UCSD-AML1 (cell line): ENCODE measurements at regions not wholly inside any gene's neighbourhood (a gene's known extent, or its start where the extent isn't known, plus 50 kb on each side); places are given as distances from the start of the nearest gene placed in this dataset.
"Not testable (repeated sequence)": the region's sequence is repeated elsewhere in the genome, so short reads cannot be mapped to it uniquely, and the experiment has no call there.

ENCODE experiments used
- DNase-seq: peaks from one replicate; lab custom pipeline; 2025; ENCODE audit not compliant: unreplicated experiment; lab: John Stamatoyannopoulos, UW

DNA sequence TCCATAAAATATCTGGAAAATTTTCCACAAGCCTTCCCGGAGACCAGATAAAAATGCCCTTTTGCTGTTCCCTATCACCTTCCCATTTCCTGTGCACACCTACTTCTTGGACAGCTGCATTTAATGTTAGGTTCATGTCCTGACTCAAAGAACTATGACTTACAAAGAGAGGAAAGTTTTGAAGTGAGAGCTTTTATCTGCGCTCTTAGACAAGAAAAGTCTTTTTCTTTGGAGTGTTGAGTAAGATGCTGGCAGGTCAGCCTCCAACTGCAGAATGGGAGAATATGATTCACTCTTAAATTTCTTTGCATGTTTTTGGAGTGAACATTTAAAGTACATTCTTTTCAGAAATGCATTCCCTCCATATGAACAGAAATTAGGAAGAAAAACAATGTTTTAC, 147.3 kb upstream of the DPH6 start:
- DNase-seq, result no peak

DNA sequence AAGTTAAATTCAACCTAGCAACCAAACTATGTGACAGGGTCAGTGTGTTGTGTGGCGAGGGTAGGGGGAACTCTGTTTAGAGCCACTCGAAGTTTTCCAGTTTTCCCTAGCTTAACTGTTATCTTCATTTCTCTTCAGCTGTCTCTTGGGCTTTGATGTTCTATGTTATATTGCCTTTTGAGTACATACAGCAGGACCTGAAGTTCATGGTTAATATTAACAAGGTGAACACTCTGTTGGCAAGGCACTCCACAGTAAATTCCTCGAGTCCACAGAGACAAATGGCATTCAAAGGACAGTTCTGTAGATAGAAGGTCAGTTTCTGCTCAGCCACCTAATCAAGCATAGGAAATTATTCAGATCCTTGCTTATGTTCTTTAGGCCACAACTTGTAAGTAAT, 147.9 kb upstream of the DPH6 start:
- DNase-seq, result no peak

DNA sequence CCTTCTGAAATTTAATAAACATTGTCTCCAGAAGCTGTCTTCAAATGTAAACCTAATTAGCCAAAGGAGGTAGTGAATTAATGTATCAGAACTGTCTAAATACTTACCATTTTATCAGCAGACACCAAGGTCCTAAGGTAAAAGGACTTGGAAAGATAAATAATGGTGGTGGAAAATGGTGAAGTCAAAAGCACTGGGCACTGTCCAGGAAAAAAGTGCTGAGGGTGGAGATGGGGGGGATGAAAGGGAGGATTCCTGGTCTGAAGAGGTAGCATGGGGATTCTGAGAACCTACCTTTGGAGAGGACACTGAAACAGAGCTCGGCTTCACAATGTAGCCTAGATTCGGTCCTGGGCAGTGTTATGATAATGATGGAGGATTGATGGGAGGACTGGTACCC, 149.0 kb upstream of the DPH6 start:
- DNase-seq, result no peak

DNA sequence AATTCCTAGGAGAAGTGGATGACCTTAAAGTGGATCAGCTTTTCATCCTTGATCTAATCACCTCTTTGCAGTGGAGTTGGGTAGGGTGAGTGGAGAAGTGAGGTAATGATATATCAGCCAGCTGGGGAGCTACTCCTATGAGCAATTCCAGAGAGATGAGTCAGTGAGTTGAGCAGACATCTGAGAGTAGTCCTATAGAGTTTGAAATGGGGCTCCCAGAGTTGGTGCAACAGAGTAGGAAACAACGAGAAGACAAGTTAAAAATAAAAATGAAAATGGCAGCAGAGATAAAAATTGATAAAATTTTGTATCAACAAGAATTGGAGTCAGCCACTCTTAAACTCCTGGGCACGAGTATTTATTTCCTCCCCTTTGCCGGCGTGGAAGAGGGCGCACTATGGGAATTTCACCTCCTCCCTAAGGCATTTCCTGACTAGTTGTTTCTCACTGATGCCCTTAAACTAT, 150.8 kb upstream of the DPH6 start:
- DNase-seq, result no peak

DNA sequence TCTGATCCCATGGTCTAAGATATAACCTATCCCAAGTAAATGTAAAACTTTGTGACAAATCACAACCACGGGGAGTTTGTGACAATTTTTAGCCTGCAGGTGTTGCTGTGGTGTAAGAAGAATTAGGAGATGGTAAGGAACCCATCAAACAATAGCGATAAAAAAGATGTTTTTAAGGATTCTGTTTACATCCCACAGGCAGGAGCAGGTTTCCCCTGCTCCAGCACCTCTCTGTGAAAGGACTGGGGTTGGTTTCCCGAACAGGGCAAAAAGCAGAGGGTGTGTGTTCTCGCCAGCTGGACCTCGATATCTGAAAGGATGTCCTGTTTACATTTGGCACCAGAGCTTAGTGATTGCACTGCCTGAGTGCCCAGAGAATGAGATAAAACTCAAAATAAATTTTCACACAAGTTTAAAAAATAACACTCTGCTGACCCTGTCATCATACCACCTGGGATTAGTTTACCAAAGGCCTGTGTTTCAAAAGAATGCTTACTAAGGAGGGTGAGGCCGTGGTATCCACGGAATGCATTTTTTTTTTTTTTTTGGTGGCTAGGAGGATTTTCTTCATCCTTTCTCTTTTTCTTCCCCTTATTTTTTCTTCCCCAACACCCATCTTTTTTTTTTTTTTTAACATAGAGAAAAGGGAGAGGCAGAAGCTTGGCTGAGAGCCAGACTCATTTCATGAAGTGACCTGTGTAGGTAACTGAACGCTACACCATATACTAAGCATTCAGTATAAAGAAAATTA, 151.8 kb upstream of the DPH6 start:
- peak; percentile 13 for DNase-seq

DNA sequence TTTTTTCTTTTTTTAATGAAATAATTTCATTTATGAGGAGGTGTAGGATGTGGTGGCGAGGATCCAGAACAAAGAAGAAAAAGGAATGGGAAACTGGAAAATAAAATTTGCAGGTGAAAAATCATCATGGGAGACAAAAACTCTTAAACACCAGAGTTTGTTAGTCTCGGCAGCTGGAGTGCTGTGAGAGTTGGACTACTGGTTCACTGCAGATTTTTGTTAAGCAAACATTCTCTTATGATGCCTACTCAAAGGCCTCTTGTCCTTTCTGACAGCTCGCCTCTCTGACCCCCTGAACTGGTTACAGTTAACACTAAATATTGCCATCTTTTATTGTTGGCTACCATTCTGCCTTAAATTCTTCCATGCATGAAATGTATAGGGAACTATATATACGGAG, 152.4 kb upstream of the DPH6 start:
- DNase-seq, result no peak

DNA sequence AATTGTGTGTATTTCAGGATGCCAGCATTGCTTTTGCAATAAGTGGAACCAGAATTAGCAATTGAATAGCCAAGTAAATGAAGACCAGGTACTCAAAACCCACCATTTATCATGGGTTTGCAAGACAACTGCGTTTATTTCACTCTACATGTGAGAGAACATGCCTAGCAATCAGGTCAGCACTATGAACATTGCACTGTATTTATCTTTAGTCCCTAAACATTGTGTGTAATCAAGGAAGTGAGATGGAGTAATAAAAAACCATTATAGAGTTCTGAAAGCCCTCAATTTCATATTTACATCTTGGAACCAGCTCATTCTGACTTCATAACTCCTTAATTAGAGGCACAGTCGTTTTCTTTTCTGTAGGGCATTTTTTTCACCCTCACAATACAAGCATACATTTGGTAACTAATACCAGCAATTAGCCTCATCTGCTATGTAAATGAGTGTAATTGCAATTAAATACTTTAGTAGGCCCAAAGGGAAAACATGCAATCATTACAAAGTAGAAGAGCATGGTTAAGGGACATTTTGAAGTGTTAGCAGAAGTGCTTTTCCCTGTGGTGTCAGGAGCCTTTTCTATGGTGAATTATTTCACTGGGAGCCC, 153.1 kb upstream of the DPH6 start:
- no peak for DNase-seq

DNA sequence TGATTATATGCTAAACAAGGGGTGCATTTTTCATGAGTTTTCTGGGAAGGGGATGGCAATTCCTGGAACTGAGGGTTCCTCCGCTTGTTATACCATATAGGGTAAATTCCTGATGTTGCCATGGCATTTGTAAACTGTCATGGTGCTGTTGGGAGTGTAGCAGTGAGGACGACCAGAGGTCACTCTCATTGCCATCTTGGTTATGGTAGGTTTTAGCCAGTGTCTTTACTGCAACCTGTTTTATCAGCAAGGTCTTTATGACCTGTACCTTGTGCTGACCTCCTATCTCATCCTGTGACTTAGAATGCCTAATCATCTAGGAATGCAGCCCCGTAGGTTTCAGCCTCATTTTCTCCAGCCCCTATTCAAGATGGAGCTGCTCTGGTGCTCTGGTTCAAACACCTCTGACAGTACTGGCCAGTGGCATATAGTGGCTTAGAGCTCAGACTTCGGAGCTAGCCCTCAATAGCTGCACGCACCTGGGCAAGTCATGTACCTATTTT, 154.2 kb upstream of the DPH6 start:
- not testable (repeated sequence) for DNase-seq

DNA sequence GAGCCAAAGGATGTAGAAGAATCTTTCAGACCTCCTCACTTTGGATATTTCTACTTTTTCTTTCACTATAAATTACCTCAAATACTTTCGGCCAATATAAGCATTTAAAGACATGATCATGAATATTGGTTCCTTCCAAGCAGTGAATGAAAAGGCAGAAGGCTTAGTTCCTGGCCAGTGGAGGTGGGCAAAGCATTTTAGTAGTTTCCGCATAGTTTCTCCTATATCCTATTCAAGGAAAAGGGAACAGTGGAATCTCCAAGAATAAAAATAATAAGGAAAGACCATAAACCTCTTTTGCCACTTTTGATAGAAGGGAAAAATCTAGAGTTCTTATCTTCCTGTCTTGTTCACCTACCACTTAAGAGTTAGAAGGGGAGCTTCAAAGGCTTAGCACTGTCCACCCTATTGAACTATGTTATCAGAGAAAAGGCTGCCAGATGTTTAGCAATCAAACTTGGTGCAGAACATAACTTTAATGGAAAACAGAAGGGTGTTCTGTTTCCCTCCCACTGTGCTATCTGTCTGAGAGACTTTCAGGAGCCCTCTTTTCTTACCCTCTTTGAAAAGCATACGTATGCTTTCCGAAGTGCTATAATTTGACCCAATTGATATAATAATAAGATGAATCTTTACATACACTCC, 155.6 kb upstream of the DPH6 start:
- no peak for DNase-seq

DNA sequence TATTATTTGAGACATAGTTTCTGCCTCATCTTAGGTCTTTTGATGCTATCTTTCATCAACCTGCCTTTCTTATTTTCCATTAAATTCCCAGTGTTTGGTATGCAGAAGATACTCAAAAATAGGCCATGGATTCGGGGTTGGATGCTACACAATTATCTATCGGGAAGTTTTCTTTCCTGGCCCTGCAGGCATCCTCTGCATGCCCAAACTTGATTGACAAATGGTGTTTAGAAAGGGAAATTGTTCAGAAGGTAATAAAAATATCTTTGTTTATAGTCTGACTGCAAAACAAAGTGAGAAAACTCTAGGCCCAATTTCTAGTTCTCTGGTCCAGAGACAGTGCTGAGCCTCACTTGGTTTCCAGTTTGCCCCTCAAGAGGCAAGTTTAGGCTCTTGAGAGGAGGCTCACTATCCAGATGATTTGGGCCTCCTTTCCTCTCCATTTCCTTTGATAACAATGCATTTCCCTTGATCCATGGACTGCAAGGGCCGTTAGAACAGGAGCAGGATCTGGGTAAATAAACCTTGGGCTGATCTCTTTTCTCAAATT, 157.1 kb upstream of the DPH6 start:
- no peak for DNase-seq

DNA sequence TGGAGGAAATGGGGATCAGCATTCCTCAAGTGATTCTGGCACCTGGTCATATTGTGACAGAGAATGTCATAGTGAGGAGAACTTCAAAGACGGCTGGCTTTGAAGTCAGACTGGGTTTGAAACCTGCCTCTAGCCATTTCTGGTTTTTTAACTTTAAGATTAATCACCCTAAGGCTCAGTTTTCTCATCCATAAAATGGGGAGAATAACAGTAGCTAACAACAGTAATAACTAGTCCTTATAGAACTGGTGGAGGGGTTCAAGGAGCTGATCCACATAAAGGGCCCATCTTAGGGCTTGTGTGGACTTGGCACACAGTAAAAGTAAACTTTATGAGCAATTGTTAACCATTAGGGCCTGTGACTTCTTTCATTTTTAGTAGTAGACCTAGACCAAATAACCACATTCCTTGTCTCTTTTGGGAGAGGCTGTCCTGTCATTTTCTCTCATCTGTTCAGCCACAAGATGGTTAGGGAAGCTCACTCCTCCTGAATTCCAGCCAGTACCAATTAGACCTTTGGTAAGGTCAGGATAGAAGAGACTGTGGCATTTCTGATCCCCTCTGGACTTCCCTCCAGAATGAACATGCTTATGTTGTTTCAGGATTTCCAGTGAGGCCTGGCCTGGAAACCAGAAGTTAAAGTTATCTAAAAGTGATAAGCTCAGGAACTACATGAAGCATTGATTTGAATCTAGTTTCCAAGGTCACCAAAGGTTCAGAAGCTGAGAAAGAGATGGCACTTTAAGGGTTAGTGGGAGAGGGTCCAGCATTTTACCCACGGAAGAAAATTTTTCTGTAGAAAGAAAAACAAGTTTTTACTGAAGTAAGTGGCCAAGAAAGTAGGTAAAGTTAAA, 159.3 kb upstream of the DPH6 start:
- DNase-seq, result no peak

DNA sequence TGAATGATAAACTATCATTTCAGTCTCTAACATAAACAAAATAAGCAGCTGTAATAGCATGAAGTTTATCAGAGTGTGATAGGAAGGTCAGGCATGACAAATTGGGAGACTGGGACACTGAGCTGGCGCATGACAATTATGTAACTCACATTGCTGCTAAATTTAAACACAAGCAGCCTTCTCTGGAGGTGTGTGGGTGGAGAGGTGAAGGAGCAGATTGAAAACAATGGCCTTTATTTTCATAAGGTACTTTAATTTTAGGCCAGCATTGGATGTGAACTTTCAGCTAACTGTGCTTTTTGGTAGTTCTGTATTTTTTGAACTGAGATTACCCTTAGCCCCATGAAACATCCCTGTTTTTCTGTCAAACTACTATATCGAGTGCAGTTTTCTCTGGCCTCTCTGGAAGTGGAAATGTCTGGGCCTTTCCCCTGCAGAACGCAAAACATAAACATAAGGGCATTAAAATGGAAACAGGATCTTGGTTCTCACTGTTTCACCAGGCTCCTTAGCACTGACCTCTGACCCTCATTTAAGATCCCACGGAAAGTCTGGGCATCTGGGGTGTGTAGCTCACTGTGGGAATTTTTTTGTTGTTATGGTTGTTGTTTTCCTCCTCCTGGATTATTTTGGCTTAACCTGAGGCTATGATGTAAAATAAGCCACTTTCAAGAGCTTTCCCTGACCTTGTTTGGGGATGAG, 160.1 kb upstream of the DPH6 start:
- no peak for DNase-seq

DNA sequence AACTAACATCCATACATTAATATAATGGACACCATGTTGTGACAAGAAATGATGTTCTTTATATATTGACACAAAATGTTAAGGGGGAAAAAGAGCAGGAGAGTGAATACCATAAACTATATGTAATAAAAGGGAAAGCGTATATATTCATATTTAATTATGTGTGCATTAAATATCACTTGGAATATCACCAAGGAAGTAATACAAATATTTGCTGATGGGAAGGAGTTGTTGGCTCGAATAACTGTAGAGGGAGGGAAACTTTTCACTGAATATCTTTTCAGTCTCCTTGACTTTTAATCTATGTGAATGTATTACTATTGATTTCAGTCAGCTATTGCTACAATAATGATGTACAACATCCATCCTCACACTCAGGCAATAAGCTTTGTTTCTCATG, 167.0 kb upstream of the DPH6 start:
- no peak for DNase-seq

DNA sequence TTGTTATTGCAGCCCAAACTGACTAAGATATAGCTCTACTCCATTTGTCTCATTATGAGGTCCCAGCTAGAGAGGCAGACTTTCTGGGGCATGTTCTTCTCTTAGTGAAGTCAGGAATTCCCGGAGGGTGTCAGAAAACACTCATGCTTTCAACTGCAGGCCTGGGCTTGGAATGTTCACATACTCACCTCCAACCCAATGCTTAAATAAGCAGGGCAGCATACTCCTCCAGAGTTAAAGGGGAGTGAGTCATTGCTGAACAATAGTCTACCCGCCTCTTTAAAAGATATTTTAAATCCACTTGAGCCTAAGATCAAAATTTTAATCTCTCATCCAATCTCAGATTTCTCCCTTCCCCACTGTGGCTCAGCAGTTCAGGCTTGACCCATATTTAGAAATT, 167.8 kb upstream of the DPH6 start:
- DNase-seq, result no peak

DNA sequence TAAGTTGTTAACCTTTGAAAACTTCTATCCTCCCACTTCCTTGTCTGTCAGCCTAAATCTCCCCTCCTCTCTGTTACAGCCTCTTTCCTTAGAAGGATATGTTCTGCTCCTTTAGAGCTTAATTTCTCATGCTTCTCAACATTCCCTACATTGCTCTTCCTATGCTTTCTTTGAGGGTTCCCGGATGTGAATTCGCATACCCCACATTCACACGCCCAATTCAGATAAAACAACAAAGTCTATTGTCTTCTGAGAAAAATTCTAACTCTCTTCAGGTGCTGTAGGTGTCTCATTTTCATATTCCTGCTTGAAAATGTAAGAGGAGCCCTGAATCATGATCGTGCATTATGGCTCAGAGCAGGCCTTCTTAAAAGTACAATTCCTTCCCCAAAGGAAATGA, 171.8 kb upstream of the DPH6 start:
- no peak for DNase-seq

DNA sequence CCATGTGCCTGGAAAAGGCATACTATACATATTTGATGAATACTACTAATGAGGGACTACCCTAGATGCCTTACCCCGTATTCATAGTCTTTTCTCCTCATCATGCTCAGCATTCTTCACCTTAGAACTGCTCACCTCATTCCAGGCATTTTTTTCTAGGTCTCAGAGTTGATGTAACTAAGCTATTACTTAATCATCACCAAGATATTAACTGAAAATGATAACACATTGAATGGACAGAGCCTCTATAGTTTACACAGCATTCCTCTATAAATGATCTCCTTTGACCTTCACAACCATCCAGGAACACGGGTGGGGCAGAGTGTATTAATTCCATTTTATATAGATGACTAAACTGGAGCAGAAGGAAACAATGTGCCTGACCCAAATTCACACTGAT, 174.1 kb upstream of the DPH6 start:
- no peak for DNase-seq

DNA sequence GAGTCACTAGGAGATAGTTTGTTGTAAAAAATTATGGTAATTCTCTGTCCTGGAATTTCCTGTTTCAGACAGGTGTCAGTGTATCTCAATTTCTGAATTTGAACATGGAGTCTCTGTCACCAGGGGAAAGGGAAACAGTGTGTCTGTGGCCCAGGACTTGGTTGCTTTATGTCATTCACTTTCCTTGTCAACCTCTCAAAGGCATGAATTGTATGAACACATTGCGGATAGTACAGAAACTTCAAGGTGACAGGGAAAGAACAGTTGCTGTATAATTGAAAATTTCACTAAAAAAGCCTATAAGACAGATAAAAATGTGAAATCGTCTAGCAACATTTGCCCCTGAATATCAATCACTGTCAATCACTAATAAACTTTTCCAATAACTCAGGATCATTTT, 175.0 kb upstream of the DPH6 start:
- DNase-seq, result no peak

DNA sequence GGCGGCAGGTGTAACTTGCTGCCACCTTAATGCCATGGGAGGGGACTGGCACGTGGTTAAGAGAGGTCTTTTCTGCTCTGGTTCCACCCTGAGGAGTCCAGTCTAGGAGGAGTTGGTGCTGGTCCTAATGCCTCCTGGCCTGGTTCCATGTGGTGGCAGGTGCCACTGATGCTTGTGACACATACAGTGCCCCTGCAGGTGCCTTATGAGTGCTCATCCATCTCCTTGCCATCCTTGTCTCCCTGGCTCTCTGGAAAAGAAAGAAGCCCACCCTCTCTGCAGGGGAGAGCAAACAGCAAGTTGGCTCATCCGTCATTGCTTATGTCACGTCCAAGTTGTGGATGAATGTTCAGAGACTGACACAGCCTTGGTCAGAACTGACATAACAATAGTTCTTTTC, 175.8 kb upstream of the DPH6 start:
- no peak for DNase-seq

DNA sequence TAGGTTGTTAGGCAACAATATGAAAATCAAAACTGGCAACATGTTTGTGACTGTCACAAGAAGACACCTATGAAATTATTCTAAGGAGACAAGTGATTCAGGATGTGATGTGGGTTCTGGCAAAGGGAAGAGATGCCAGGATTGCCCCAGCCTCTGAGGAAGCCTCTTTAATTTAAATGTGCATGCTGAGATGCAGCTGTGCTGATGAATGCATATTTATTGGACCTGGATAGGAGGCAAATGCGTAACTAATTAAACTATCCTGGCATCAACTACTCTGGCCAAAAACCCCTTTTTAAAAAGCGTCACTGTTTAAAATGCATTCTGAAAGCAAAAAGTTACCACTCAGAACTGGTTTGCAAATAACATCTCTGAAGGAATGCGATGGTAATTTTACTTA, 176.5 kb upstream of the DPH6 start:
- DNase-seq, result no peak

DNA sequence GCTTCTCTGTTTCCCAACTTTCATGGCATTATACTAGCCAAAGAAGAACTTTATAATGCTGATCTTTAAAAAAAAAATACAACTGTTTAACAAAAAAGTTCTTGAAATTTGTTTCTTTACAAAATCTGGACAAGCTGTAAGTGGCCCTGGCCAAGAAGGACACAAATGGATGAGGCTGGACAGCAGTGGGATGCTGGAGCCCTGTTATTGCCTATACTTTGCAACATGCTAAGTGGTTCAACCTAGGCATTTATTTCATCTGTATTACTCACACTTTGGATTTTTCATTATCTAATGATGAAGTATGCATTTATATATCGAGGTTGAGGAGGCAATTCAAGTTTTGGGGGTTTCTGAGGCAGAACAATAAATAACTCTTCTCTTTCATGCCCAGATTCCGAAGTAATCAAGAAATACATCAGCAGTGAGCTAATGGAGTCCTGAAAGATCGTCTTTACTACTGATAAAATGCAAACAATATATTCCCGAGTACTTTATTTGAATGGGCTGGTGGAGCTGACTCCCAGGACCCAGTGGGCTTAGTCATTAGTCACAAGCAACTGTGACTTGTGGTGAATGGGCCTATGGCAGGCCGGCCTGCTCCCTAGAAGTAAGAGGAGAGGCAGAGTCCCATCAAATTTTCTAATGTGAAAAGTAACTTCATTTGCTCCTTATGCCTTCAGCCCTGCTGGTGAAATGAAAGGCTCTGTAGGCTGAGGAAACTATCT, 177.3 kb upstream of the DPH6 start:
- DNase-seq, result no peak
